NCI-H146 treated with DMSO at 0.1 percent for 48 hours (cell line): ENCODE measurements at regions not wholly inside any gene's neighbourhood (a gene's known extent, or its start where the extent isn't known, plus 50 kb on each side); places are given as distances from the start of the nearest gene placed in this dataset.
"Not testable (repeated sequence)": the region's sequence is repeated elsewhere in the genome, so short reads cannot be mapped to it uniquely, and the experiment has no call there.

Source experiments
- DNase-seq: peaks from one replicate; lab custom pipeline; 2025; ENCODE audit not compliant: unreplicated experiment; lab: John Stamatoyannopoulos, UW

DNA sequence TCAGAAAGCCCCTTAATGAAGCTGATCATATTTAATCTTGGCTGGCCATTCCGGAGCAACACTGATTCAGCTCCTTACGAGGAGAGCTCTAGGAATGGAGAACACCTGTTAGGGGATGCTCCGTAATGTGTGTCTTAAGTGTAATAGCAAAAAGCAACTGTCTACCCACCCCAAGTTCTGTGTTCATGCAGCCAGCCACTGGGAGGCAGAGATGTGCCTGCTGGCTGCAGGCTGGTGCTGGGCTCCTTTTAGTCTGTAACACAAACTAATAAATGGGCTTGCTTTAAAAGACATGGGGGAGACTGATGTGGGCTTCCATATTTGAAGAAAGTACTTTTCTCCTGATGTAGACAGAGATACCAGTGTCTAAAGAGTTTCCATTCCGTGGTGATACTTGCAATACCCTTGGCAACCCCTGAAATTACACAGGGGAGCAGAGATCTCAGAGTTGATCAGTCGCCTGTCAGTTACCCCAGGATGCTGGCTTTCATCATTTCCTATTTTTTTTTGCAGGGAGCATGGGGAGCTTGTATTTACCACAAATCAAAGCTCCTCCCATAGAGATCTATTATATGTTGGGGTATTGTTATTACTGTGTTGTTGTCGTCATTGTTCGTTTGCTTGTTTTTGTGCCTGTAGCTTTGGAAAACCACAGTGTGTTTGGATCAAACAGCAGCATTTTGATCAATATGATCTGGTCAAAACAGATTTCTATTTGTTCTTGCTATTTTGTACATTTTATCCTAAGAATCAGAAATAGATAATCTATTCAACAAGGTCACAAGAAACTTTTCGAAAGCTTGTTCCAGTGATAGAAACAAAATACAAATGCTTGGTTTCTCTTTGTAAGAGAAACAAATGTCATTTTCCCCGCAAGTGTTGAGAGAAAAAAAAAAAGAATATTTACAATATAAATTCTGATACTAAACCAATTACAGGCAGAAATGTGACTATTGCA lies 65.8 kb downstream of the MTX3 start:
- DNase-seq = no peak

GRCh38 chr5:79923431-79923830 lies 67.6 kb downstream of the MTX3 start:
- no peak for DNase-seq

- no peak for DNase-seq
Measured at GRCh38 chr5:79922626-79923025, 68.4 kb downstream of the MTX3 start.

DNA sequence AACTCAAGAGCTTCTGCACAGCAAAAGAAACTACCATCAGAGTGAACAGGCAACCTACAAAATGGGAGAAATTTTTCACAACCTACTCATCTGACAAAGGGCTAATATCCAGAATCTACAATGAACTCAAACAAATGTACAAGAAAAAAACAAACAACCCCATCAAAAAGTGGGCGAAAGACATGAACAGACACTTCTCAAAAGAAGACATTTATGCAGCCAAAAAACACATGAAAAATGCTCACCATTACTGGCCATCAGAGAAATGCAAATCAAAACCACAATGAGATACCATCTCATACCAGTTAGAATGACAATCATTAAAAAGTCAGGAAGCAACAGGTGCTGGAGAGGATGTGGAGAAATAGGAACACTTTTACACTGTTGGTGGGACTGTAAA lies 83.6 kb downstream of the MTX3 start:
- not testable (repeated sequence) for DNase-seq

- not testable (repeated sequence) for DNase-seq
Measured at GRCh38 chr5:79902571-79902970, 88.5 kb downstream of the MTX3 start.

DNA sequence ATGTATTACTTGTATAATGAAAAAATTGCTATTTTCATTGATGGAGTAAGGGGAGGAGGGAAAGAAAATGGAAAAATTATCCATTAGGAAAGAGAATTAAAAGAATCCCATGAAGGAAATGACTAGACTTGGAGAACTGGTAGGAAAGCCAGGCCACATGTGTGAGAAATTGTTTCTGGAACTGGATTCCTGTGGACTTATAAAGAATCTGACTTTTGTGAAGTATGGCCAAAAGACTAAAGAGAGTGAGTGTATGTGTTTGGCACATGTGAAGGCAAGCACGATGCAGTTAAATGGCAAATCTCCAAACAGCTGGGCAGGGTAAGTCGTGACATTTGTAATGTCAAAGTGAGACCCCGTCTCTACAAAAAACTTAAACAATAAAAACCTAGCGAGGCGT lies 89.4 kb downstream of the MTX3 start:
- no peak for DNase-seq

- no peak for DNase-seq
Measured at GRCh38 chr5:79898611-79899010, 92.5 kb downstream of the MTX3 start.

- no peak for DNase-seq
Measured at GRCh38 chr5:79893976-79894375, 97.1 kb downstream of the MTX3 start.

DNA sequence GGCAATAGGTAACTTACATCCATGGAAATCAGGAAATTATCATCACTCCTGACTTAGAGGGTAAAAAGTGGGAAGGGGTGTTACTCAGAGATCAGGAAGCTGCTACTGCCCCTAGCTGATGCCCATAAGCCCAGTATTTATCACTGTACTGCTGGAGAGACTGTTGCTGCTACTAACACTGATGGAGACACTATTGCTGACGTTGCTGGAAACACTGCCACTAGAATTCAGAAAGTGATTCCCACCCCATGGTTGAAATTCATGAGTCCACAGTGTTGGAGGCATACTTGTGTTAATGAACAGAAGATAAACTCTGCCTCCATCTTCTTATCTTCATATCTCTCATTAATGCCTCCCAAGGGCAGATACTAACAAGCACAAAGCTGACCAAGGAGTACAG lies 97.6 kb downstream of the MTX3 start:
- no peak for DNase-seq

DNA sequence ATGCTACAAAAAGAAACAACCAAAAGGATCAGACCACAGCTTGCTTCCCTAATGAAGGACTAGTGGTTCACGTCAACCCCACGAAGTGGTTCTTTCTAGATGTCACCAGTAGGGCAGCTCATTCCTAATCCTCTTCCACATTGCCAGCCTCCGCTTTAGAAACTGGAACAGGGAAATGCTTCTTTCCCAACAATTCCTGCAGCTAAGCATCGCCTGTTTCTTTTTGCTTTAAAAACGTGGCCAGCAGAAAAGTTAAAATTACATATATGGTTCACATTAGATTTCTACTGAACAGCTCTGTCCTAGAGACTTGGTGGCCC lies 100.2 kb downstream of the MTX3 start:
- DNase-seq = no peak

DNA sequence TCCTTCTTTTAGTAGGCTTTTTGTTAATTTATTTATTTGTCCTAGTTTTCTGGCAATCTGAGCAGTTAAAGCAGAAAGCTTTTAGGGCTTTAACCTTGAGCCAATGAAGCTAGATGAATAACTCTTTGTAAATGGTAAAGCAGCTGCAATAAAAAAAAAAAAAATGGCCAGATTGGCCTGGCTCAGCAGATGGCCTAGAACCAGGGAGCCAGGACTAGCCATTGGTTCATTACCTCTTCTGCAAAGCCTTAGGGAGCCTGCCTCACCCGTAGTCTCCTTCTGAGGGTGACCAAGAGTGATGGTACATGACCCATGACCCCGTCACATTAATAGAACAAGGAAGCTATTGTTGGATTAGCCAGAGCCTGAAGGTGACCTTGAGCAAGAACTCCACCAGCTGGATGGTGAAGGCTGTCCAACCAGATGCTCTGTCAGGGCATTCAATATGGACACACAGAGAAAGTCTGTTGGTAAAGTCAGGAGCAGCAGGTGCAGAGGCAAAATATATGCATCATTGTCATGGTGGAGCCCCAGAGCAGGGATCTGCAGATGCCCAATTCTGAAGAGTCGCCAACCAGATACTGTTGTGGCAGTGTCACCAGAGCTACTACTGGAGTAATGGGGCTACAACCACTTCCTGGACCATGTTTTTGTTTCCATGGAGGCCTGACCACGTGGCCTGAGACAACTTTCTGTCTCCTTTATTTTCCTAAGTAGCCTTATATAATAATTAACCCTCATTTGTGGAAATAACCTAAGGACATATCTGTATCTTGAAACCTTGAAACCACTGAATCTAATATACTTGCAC lies 100.7 kb downstream of the MTX3 start:
- DNase-seq = no peak

- no peak for DNase-seq
Measured at GRCh38 chr5:79888643-79889042, 102.4 kb downstream of the MTX3 start.

DNA sequence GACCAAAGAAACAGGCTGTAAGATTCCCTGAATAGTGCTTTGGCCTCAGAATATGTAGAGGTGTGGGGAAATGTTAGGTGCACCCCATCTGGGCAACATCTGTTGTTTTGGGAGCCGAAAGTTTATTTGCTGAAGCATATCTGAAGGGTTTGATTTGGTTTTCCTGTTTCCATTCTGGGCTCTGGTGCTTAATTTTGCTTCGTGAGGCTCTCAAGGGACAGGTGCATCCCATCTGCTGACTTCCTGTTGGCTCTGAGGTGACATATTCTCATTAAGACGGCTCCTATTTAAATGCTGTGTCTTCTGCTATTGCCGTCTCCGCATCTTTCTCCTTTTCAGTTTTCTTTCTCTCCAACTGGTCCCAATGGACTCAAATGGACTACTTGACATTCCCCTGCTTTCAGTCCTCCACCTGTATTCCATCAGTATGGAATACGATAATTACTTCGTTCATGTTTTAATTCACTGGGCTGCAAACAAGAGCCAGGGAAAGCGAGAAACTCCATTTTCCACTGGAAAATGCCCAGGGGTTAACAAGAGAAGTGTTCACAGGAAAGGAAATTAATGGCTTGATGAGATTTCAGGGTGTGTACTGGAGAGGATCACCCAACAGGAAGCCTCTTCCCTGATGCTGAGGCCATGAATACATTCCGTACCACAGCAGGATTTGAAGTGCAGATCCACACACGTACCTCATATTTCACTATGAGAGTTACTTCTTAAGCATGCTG lies 104.0 kb downstream of the MTX3 start:
- no peak for DNase-seq

DNA sequence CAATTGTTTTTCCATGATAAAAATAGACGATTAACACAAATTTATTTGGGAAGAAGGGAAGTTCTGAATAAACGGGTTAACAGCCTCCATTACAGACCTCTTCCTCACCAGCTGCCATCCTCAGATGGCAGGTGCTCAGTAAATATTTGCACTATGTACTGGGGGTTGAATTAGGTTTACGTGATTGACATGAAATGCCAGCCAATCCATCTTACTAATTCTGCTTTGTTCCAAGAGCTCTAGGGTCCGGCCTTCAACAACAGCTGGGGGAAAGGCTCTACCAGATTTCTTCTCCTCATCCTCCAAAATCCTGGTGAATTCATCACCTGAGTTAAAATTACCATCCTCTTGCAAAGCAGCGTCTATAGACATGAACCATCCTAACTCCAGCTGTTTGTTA lies 104.6 kb downstream of the MTX3 start:
- DNase-seq = peak; percentile 21

DNA sequence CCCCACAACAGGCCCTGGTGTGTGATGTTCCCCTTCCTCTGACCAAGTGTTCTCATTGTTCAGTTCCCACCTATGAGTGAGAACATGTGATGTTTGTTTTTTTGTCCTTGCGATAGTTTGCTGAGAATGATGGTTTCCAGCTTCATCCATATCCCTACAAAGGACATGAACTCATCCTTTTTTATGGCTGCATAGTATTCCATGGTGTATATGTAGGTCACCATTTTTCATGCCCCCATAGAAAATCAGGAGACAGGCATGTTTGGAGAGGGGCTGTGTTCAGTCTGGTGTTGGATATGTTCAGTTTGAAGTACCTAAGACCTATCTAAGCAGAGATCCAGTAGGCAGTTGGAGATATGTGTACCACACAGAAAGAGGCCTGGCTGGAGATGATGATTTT lies 111.2 kb downstream of the MTX3 start:
- not testable (repeated sequence) for DNase-seq

DNA sequence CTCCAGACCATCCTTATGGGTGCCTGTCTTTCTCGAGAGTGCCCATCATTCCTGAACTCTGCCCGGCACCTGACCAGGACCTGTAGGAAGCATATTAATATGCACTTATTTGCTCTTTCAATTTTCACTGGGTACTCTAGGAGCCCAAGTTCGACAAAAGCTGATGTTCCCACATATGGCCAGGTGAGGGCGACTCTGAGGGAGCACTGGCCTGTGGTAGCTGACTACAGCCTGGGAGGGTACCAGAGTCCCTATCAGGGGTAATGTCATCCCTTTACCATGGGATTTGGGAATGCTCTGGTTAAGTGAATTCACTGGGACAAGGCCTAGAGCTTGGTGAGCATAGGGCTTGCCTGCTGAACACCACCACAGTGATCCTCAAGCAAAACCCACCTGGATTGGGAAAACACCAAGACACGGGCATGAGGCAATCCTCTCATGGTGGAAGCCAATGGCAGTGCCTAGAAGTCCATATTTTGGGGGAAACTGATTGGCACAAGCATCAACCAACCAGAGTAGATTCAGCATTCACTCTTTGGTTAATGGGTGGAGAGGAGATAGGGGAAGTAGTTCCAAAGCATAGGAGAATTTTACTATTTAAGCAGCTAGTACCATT lies 112.2 kb downstream of the MTX3 start:
- no peak for DNase-seq

- DNase-seq = no peak
Measured at GRCh38 chr5:79878136-79878679, 112.9 kb downstream of the MTX3 start.

- no peak for DNase-seq
Measured at GRCh38 chr5:79876456-79876855, 114.6 kb downstream of the MTX3 start.

- DNase-seq = no peak
Measured at GRCh38 chr5:79875230-79875629, 115.8 kb downstream of the MTX3 start.

DNA sequence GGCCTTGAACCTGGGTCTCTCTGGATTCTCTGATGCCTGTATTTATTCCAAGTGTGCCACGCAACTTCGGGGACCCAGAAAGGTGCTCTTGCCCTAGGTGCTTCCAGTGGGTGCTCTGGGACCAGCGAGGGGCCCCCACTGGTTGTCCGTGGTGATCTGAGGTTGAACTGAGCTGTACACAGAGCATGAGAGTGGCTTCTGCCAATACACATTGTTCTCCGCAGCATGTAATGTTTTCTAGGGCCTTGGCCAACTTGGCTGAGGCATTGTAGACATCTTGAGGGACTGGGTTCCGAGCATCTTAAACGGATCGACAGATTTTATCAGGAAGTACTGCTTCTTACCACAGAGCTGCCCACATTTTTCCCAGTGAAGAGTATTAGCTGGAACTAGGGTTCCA lies 117.9 kb downstream of the MTX3 start:
- no peak for DNase-seq

GRCh38 chr5:79872291-79872690 lies 118.8 kb downstream of the MTX3 start:
- DNase-seq = no peak
